Thoracic aorta (tissue), 2 donors: ENCODE measurements at regions not wholly inside any gene's neighbourhood (a gene's known extent, or its start where the extent isn't known, plus 50 kb on each side); places are given as distances from the start of the nearest gene placed in this dataset.

ENCODE experiments used
- ATAC-seq: fragments of 150-250 bp; one replicate; pipeline ENCODE4 v1.8.0; 2017; ENCODE audit warnings: low read depth; ENCODE audit not compliant: insufficient number of reproducible peaks, low FRiP score
- DNase-seq: peaks from one replicate; pipeline ENCODE4 v3.0.0-alpha.2; 2020; ENCODE audit warnings: low spot score
- H3K27ac ChIP-seq, 2 donors: fragments of 200-600 bp; sonication (generic); 1 replicate in 1 of 2; 2 replicates in 1 of 2; pipeline ENCODE4 v1.5.1; 2016; ENCODE audit warnings: mild to moderate bottlenecking in 2 of 2, moderate library complexity in 2 of 2
- H3K27me3 ChIP-seq: fragments of 200-600 bp; sonication (generic); replicated peaks from 2 replicates; pipeline ENCODE4 v1.6.0; 2016; ENCODE audit warnings: mild to moderate bottlenecking; ENCODE audit not compliant: insufficient read depth
- H3K36me3 ChIP-seq: fragments of 200-600 bp; sonication (generic); one replicate; pipeline ENCODE4 v1.5.1; 2016
- H3K4me1 ChIP-seq, 2 donors: fragments of 200-600 bp; sonication (generic); 1 replicate in 1 of 2; 2 replicates in 1 of 2; pipeline versions ENCODE4 v1.5.1 to v1.6.0; 2016; ENCODE audit warnings: low read depth in 2 of 2, mild to moderate bottlenecking in 1 of 2; ENCODE audit not compliant: control insufficient read depth in 1 of 2
- H3K4me3 ChIP-seq: fragments of 200-600 bp; sonication (generic); 2 replicates; pipeline ENCODE4 v1.5.1; 2016; ENCODE audit warnings: mild to moderate bottlenecking
- H3K9me3 ChIP-seq: fragments of 200-600 bp; sonication (generic); 2 replicates; pipeline ENCODE4 v1.5.1; 2016
- TF ChIP-seq, protein P1 (sequence below): fragments of 200-600 bp; sonication (generic); IDR thresholded peaks from one replicate; pipeline ENCODE4 v1.5.1; 2019; ENCODE audit warnings: antibody characterized with exemption

- no peak for ATAC-seq
- H3K4me3 ChIP-seq: no peak overlapping the region
- peaks cover 0 to 9% of the 10 kb centered on the region in 2 donors for H3K4me1 ChIP-seq
- no peak for DNase-seq
- no peaks in the 10 kb centered on the region for H3K27me3 ChIP-seq
- peaks cover 7% of the 10 kb centered on the region for H3K9me3 ChIP-seq
- H3K27ac ChIP-seq: no peak overlapping the region
- H3K36me3 ChIP-seq: no peaks in the 10 kb centered on the region
- TF ChIP-seq, protein P1, sequence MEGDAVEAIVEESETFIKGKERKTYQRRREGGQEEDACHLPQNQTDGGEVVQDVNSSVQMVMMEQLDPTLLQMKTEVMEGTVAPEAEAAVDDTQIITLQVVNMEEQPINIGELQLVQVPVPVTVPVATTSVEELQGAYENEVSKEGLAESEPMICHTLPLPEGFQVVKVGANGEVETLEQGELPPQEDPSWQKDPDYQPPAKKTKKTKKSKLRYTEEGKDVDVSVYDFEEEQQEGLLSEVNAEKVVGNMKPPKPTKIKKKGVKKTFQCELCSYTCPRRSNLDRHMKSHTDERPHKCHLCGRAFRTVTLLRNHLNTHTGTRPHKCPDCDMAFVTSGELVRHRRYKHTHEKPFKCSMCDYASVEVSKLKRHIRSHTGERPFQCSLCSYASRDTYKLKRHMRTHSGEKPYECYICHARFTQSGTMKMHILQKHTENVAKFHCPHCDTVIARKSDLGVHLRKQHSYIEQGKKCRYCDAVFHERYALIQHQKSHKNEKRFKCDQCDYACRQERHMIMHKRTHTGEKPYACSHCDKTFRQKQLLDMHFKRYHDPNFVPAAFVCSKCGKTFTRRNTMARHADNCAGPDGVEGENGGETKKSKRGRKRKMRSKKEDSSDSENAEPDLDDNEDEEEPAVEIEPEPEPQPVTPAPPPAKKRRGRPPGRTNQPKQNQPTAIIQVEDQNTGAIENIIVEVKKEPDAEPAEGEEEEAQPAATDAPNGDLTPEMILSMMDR: no peak
Observed at GRCh38 chr7:42580061-42580460, 331.8 kb downstream of the C7orf25 start.

DNA sequence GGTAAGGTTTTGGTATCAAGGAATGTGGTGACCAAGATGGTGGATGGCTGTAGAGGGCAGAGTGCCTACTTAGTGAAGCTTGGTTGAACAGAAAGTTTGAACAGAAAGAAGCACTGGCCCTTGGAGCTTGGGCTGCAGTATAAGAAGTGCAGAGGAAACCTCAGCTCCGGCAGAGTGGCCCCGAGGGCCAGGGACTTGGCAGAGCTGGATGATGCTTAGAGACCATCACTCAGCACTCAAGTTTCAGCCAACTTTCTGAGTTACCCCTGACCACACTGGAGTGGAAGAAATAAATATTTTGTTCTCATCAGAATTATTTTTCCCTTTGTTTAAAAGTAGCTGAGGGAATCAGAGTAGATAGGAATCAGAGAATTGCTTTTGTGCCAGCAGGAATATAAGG, 336.7 kb downstream of the C7orf25 start:
- no peak overlapping the region for H3K4me3 ChIP-seq
- peaks cover 12 to 26% of the 10 kb centered on the region in 2 donors for H3K4me1 ChIP-seq
- H3K36me3 ChIP-seq: no peaks in the 10 kb centered on the region
- TF ChIP-seq, protein P1: no peak
- no peak overlapping the region for H3K27ac ChIP-seq
- no peaks in the 10 kb centered on the region for H3K27me3 ChIP-seq
- no peak for ATAC-seq
- DNase-seq: no peak
- H3K9me3 ChIP-seq: peaks cover 7% of the 10 kb centered on the region

DNA sequence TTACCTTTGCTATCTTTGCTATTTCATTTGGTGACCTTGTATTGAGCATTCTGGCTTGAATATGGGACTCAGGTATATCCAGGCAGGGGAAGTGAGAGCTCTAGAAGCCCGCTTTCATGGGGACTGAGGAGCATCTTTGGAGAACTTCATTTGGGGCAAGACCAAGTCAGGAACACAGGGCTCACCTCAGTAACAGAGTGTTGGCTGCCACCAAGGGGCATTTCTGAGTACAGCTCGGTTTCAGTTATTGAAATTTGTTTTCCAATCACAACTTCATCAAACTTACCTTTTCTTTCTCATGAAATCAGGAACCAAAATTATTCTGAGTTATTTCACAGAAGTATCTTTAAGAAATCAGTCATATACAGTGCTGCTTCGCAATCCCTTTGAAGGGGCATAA, 337.2 kb downstream of the C7orf25 start:
- H3K27ac ChIP-seq: no peak overlapping the region
- H3K4me1 ChIP-seq: peaks cover 12 to 26% of the 10 kb centered on the region in 2 donors
- ATAC-seq: no peak
- peaks cover 4% of the 10 kb centered on the region for H3K9me3 ChIP-seq
- H3K4me3 ChIP-seq: no peak overlapping the region
- H3K27me3 ChIP-seq: no peaks in the 10 kb centered on the region
- TF ChIP-seq, protein P1: no peak
- no peaks in the 10 kb centered on the region for H3K36me3 ChIP-seq
- DNase-seq: no peak

DNA sequence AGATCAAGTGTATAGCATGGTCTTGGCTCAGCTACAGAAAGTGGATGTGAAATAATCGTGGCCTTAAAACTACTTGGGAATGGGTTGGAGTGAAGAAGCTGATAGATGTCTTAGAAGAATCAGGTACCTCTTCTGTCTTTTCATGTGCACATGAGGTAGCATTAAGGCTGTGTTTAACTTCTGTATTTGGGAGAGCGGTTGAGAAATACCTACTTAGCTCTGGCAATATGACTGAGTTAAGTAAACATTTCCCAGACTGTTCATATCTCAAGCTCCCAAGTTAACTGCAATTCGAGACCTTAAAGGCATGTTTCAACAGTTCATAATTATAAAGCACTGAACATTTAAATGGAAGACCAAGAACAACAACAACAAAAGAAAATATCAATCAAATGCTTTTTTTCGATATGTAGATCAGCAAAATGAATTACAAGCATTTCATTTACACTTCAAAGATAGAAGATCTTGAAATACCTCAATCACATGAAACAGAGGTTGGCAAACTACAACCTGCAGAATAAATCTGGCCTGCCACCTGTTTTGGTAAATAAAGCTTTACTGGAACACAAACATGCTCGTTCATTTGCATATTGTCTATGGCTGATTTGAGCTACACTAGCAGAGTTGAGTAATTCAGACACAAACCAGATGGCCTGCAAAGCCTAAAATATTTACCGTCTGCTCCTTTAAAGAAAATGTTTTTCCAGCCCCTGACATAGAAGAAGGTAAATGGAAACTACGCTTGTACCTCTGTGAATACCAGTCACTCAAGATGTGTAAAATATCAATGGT, 337.1 kb upstream of the GLI3 start:
- no peaks in the 10 kb centered on the region for H3K36me3 ChIP-seq
- H3K27ac ChIP-seq: no peak overlapping the region
- no peak for DNase-seq
- peaks cover 12 to 26% of the 10 kb centered on the region in 2 donors for H3K4me1 ChIP-seq
- no peak overlapping the region for H3K4me3 ChIP-seq
- no peaks in the 10 kb centered on the region for H3K9me3 ChIP-seq
- no peaks in the 10 kb centered on the region for H3K27me3 ChIP-seq
- no peak for ATAC-seq
- TF ChIP-seq, protein P1: no peak

GRCh38 chr7:42572561-42572960, 335.6 kb upstream of the GLI3 start:
- Histone ChIP-seq H3K9me3 (no peaks in the 10 kb centered on the region), H3K27me3 (no peaks in the 10 kb centered on the region), H3K4me1 (peaks cover 12 to 23% of the 10 kb centered on the region in 2 donors), H3K27ac (no peak overlapping the region), H3K4me3 (no peak overlapping the region), H3K36me3 (no peaks in the 10 kb centered on the region)
- ATAC-seq (no peak), DNase-seq (no peak)
- TF ChIP-seq, protein P1: no peak
